HCT116 (cell line): ENCODE measurements at regions not wholly inside any gene's neighbourhood (a gene's known extent, or its start where the extent isn't known, plus 50 kb on each side); places are given as distances from the start of the nearest gene placed in this dataset.

Experiments used
- ATAC-seq: fragments of 200-7000 bp; cut with Tn5 transposase; 2 replicates; pipeline ENCODE4 v1.9.1; 2020; ENCODE audit warnings: mild to moderate bottlenecking, moderate library complexity
- BruUV-seq: library from RNA; stranded (reverse); fragments of 400-500 nt; replicated peaks from 2 replicates; lab custom pipeline; 2021; lab: Mats Ljungman, UMichigan
- CTCF ChIA-PET: fragments of 300-600 bp; sonication (Branson Sonifier 250); formaldehyde crosslinking; loops from one replicate; lab custom pipeline; 2021; ENCODE audit warnings: antibody characterized with exemption; lab: Charles Lee
- POLR2A ChIA-PET: fragments of 300-600, 350-600 bp; sonication (Branson Sonifier 250); formaldehyde crosslinking; loops from one replicate; lab custom pipeline; 2021; ENCODE audit warnings: antibody characterized with exemption; lab: Charles Lee
- RAD21 ChIA-PET, 2 experiments: fragments of 300-600 bp; sonication (Branson Sonifier 250); formaldehyde crosslinking; loops; one replicate each; lab custom pipeline; 2023; ENCODE audit warnings: low total read pairs in 2 of 2; ENCODE audit not compliant: uncharacterized antibody in 2 of 2, unreplicated experiment in 2 of 2, low non-redundant PET in 1 of 2; lab: Charles Lee
- DNase-seq: peaks from one replicate; pipeline ENCODE4 v3.0.0-alpha.2; 2010; ENCODE audit warnings: low read depth, low spot score
- H2AFZ ChIP-seq: fragments of 200-600 bp; shearing (Covaris generic), sonication (generic); 2 replicates; pipeline ENCODE4 v1.6.1; 2017; ENCODE audit warnings: low read depth, mixed run types, mixed read lengths, antibody characterized with exemption, low read length; ENCODE audit not compliant: poor library complexity, severe bottlenecking
- H3K27ac ChIP-seq: 2 replicates; pipeline ENCODE4 v1.5.1; 2012; ENCODE audit warnings: low read depth, low read length
- H3K27me3 ChIP-seq: fragments of 200-600 bp; sonication (generic); 2 replicates; pipeline ENCODE4 v1.6.1; 2016; ENCODE audit warnings: mixed run types, low read length, mixed read lengths; ENCODE audit not compliant: insufficient read depth
- H3K36me3 ChIP-seq, 2 experiments: fragments of 200-500 bp in 1 of 2; fragments of 200-600 bp in 1 of 2; sonication (Bioruptor generic) in 1 of 2; sonication (generic) in 1 of 2; 2 replicates each; pipeline versions ENCODE4 v1.5.1 to v1.6.1; 2014 to 2016; ENCODE audit warnings: low read length in 2 of 2, inconsistent platforms in 1 of 2, mixed read lengths in 1 of 2, mixed run types in 1 of 2; ENCODE audit not compliant: insufficient read depth in 2 of 2, control insufficient read depth in 1 of 2
- H3K4me1 ChIP-seq, 2 experiments: fragments of 200-600 bp in 1 of 2; sonication (generic) in 1 of 2; 2 replicates each; pipeline versions ENCODE4 v1.5.1 to v1.6.1; 2012 to 2017; ENCODE audit warnings: low read length in 2 of 2, inconsistent platforms in 1 of 2, mild to moderate bottlenecking in 1 of 2, mixed read lengths in 1 of 2, mixed run types in 1 of 2, moderate library complexity in 1 of 2; ENCODE audit not compliant: insufficient read depth in 2 of 2, control insufficient read depth in 1 of 2
- H3K4me2 ChIP-seq: fragments of 200-600 bp; sonication (generic); 2 replicates; pipeline ENCODE4 v1.6.1; 2017; ENCODE audit warnings: mixed run types, low read length, mixed read lengths
- H3K4me3 ChIP-seq, 2 experiments: fragments of 200-600 bp in 1 of 2; sonication (generic) in 1 of 2; replicated peaks in 1 of 2; 2 replicates each; pipeline ENCODE4 v1.5.1; 2011 to 2016; ENCODE audit warnings: low read length in 2 of 2, control low read depth in 1 of 2, low read depth in 1 of 2, mild to moderate bottlenecking in 1 of 2, mixed read lengths in 1 of 2, mixed run types in 1 of 2
- H3K79me2 ChIP-seq: fragments of 200-600 bp; sonication (generic); 2 replicates; pipeline ENCODE4 v1.6.1; 2017; ENCODE audit warnings: mild to moderate bottlenecking, mixed run types, low read length, moderate library complexity, mixed read lengths; ENCODE audit not compliant: insufficient read depth
- H3K9ac ChIP-seq: fragments of 200-600 bp; sonication (generic); 2 replicates; pipeline ENCODE4 v1.6.1; 2016; ENCODE audit warnings: low read length, mixed read lengths
- H3K9me2 ChIP-seq: fragments of 200-600 bp; sonication (generic), shearing (Covaris generic); 2 replicates; pipeline ENCODE4 v1.6.1; 2017; ENCODE audit warnings: mixed run types, mild to moderate bottlenecking, moderate library complexity; ENCODE audit not compliant: insufficient read depth
- H3K9me3 ChIP-seq, 2 experiments: fragments of 200-500 bp in 1 of 2; fragments of 200-600 bp in 1 of 2; sonication (Bioruptor generic) in 1 of 2; sonication (generic) in 1 of 2; 2 replicates each; pipeline ENCODE4 v1.6.1; 2014 to 2017; ENCODE audit warnings: low read length in 2 of 2, mixed read lengths in 2 of 2, inconsistent platforms in 1 of 2, low read depth in 1 of 2, mild to moderate bottlenecking in 1 of 2, mixed run types in 1 of 2, moderate library complexity in 1 of 2; ENCODE audit not compliant: control insufficient read depth in 1 of 2, insufficient read depth in 1 of 2
- H4K20me1 ChIP-seq: fragments of 200-600 bp; sonication (generic), shearing (Covaris generic); 2 replicates; pipeline ENCODE4 v1.6.1; 2017; ENCODE audit warnings: mixed run types, mild to moderate bottlenecking, moderate library complexity; ENCODE audit not compliant: insufficient read depth
- ATF3 ChIP-seq: IDR thresholded peaks from 2 replicates; pipeline ENCODE4 v1.6.1; 2012
- EGR1 ChIP-seq: IDR thresholded peaks from 2 replicates; pipeline ENCODE4 v1.6.1; 2012; ENCODE audit warnings: low read depth
- ELF1 ChIP-seq: IDR thresholded peaks from 2 replicates; pipeline ENCODE4 v1.6.1; 2012; ENCODE audit warnings: low read depth, borderline replicate concordance
- EZH2phosphoT487 ChIP-seq: fragments of 200-600 bp; IDR thresholded peaks from 2 replicates; pipeline ENCODE4 v1.6.1; 2018; ENCODE audit warnings: antibody characterized with exemption, borderline replicate concordance
- JUND ChIP-seq: IDR thresholded peaks from 2 replicates; pipeline ENCODE4 v1.6.1; 2012
- RAD21 ChIP-seq: IDR thresholded peaks from 2 replicates; pipeline ENCODE4 v1.6.1; 2012; ENCODE audit warnings: low read depth, mild to moderate bottlenecking
- SP1 ChIP-seq: IDR thresholded peaks from 2 replicates; pipeline ENCODE4 v1.6.1; 2012; ENCODE audit warnings: low read depth
- SRF ChIP-seq: IDR thresholded peaks from 2 replicates; pipeline ENCODE4 v1.6.1; 2012; ENCODE audit warnings: low read depth
- YY1 ChIP-seq: IDR thresholded peaks from 2 replicates; pipeline ENCODE4 v1.6.1; 2011; ENCODE audit warnings: low read length, low read depth, moderate library complexity, mild to moderate bottlenecking; ENCODE audit not compliant: insufficient replicate concordance; ENCODE audit errors: extremely low read depth
- ZBTB33 ChIP-seq: IDR thresholded peaks from 2 replicates; pipeline ENCODE4 v1.6.1; 2011; ENCODE audit warnings: mild to moderate bottlenecking, low read length, moderate library complexity; ENCODE audit not compliant: insufficient replicate concordance; ENCODE audit errors: extremely low read depth
- ZFX ChIP-seq: fragments of 450-650 bp; IDR thresholded peaks from 2 replicates; pipeline ENCODE4 v1.6.1; 2017
- ZNF274 ChIP-seq: fragments of 200-500 bp; sonication (Bioruptor generic); IDR thresholded peaks from 2 replicates; pipeline ENCODE4 v1.6.1; 2014; ENCODE audit warnings: mild to moderate bottlenecking, low read depth, low read length, inconsistent platforms
- intact Hi-C: fragments of 100-400 bp; cut with micrococcal nuclease; formaldehyde crosslinking; loops from 2 replicates; pipeline ENCODE4 v1.10.0; 2022

GRCh38 chr12:66739940-66740651 lies 61.2 kb upstream of the GRIP1 start:
- ChIA-PET CTCF (no interaction called here), RAD21 (no interaction called here), POLR2A (no interaction called here)
- H3K4me1 ChIP-seq, result no peaks in the 10 kb centered on the region
- no peaks in the 10 kb centered on the region for H4K20me1 ChIP-seq
- peaks cover 23% of the 10 kb centered on the region; the same call in 1 of the 2 replicates for H3K27me3 ChIP-seq
- H3K4me3 ChIP-seq, result no peak overlapping the region
- no TSS peak for BruUV-seq
- intact Hi-C loops, result no loop called here
- no peaks in the 10 kb centered on the region for H3K9me3 ChIP-seq
- no peaks in the 10 kb centered on the region for H3K36me3 ChIP-seq
- H3K79me2 ChIP-seq, result no peaks in the 10 kb centered on the region
- no peak for ATAC-seq
- H3K27ac ChIP-seq, result no peak overlapping the region
- no peaks in the 10 kb centered on the region for H3K9me2 ChIP-seq
- DNase-seq, result no peak
- H3K9ac ChIP-seq, result no peak overlapping the region
- no peak overlapping the region for H2AFZ ChIP-seq
- H3K4me2 ChIP-seq, result no peak overlapping the region
- no peak for TF ChIP-seq ZFX
- no peak for TF ChIP-seq ZNF274
- no peak for TF ChIP-seq ELF1
- TF ChIP-seq ZBTB33, result no peak

GRCh38 chr12:66740732-66741131 lies 61.9 kb upstream of the GRIP1 start:
- Histone ChIP-seq H2AFZ (no peak overlapping the region), H3K9ac (no peak overlapping the region), H3K79me2 (no peaks in the 10 kb centered on the region), H3K9me3 (no peaks in the 10 kb centered on the region), H3K9me2 (no peaks in the 10 kb centered on the region), H3K27ac (no peak overlapping the region), H3K4me3 (no peak overlapping the region), H3K27me3 (peaks cover 24% of the 10 kb centered on the region; the same call in 1 of the 2 replicates), H3K4me2 (no peak overlapping the region), H3K36me3 (no peaks in the 10 kb centered on the region), H3K4me1 (no peaks in the 10 kb centered on the region), H4K20me1 (no peaks in the 10 kb centered on the region)
- RAD21 ChIA-PET, result no interaction called here
- no TSS peak for BruUV-seq
- POLR2A ChIA-PET, result no interaction called here
- CTCF ChIA-PET, result no interaction called here
- TF ChIP-seq ATF3, result no peak
- TF ChIP-seq JUND, result no peak
- no peak for TF ChIP-seq EZH2phosphoT487
- no peak for TF ChIP-seq EGR1
- TF ChIP-seq SP1, result no peak
- TF ChIP-seq ZBTB33, result no peak
- TF ChIP-seq SRF, result no peak
- TF ChIP-seq YY1, result no peak
- no peak for TF ChIP-seq RAD21
- DNase-seq (no peak), ATAC-seq (no peak)
- intact Hi-C loops, result no loop called here
